ENCODE measurements at regions not wholly inside any gene's neighbourhood (a gene's known extent, or its start where the extent isn't known, plus 50 kb on each side); places are given as distances from the start of the nearest gene placed in this dataset.
"Not testable (repeated sequence)": the region's sequence is repeated elsewhere in the genome, so short reads cannot be mapped to it uniquely, and the experiment has no call there.

GRCh38 chr6:84635081-84635761 is 129.2 kb downstream of the TBX18 start:
- H3K36me3 Mint-ChIP-seq (ENCODE audit: insufficient read depth, unreplicated experiment): no peaks in the 10 kb centered on the region
- no peak overlapping the region for H3K4me3 Mint-ChIP-seq (ENCODE audit: unreplicated experiment)
- POLR2A ChIA-PET: no interaction called here
- no peaks in the 10 kb centered on the region for H3K36me3 ChIP-seq (ENCODE audit: control insufficient read depth, insufficient read depth, low read length)
- no peaks in the 10 kb centered on the region for H3K27me3 ChIP-seq (replicated peaks; ENCODE audit: control insufficient read depth, insufficient read depth, low read length)
- no peak for TF ChIP-seq CTCF (IDR thresholded peaks at IDR 0.05; ENCODE audit: insufficient read depth in 1 of 2, low read depth in 1 of 2, low read length in 1 of 2, severe bottlenecking in 1 of 2, unreplicated experiment in 1 of 2)
- H3K9me3 Mint-ChIP-seq (ENCODE audit: unreplicated experiment): peaks cover 13% of the 10 kb centered on the region
- H3K27ac Mint-ChIP-seq (ENCODE audit: unreplicated experiment): no peak overlapping the region
- H3K4me1 ChIP-seq: no peaks in the 10 kb centered on the region
- peaks cover 3% of the 10 kb centered on the region for H3K27me3 Mint-ChIP-seq (ENCODE audit: insufficient read depth, unreplicated experiment)
- H3K4me1 Mint-ChIP-seq (ENCODE audit: low read depth, unreplicated experiment): peaks cover 6% of the 10 kb centered on the region
- CTCF ChIA-PET: interaction anchor here (0.5 kb wide), 1 partner anchor 232 kb away, joined by 4 read pairs; no protein-coding TSS in a partner anchor
- BruUV-seq (replicated peaks): no TSS peak
- H3K9me3 ChIP-seq: no peaks in the 10 kb centered on the region
- DNase-seq: no peak
- no peak overlapping the region for H3K4me3 ChIP-seq (ENCODE audit: low read depth, low read length)
- intact Hi-C loops (cut with micrococcal nuclease; ENCODE audit: unreplicated experiment): no loop called here

GRCh38 chr6:84633771-84634170 is 130.6 kb downstream of the TBX18 start:
- H3K27me3 ChIP-seq (replicated peaks; ENCODE audit: control insufficient read depth, insufficient read depth, low read length): no peaks in the 10 kb centered on the region
- TF ChIP-seq CTCF (IDR thresholded peaks at IDR 0.05; ENCODE audit: insufficient read depth in 1 of 2, low read depth in 1 of 2, low read length in 1 of 2, severe bottlenecking in 1 of 2, unreplicated experiment in 1 of 2): no peak
- CTCF ChIA-PET: no interaction called here
- no peak for DNase-seq
- no peaks in the 10 kb centered on the region for H3K9me3 ChIP-seq
- POLR2A ChIA-PET: no interaction called here
- Mint-ChIP-seq H3K27ac (ENCODE audit: unreplicated experiment) (no peak overlapping the region), H3K36me3 (ENCODE audit: insufficient read depth, unreplicated experiment) (no peaks in the 10 kb centered on the region), H3K27me3 (ENCODE audit: insufficient read depth, unreplicated experiment) (peaks cover 3% of the 10 kb centered on the region), H3K4me3 (ENCODE audit: unreplicated experiment) (no peak overlapping the region), H3K9me3 (ENCODE audit: unreplicated experiment) (peaks cover 13% of the 10 kb centered on the region), H3K4me1 (ENCODE audit: low read depth, unreplicated experiment) (peaks cover 6% of the 10 kb centered on the region)
- intact Hi-C loops (cut with micrococcal nuclease; ENCODE audit: unreplicated experiment): no loop called here
- H3K4me1 ChIP-seq: no peaks in the 10 kb centered on the region
- no TSS peak for BruUV-seq (replicated peaks)
- no peaks in the 10 kb centered on the region for H3K36me3 ChIP-seq (ENCODE audit: control insufficient read depth, insufficient read depth, low read length)
- no peak overlapping the region for H3K4me3 ChIP-seq (ENCODE audit: low read depth, low read length)

- H3K4me3 ChIP-seq (ENCODE audit: low read depth, low read length); H3K36me3 Mint-ChIP-seq (ENCODE audit: insufficient read depth, unreplicated experiment); intact Hi-C loops (cut with micrococcal nuclease; ENCODE audit: unreplicated experiment); H3K36me3 ChIP-seq (ENCODE audit: control insufficient read depth, insufficient read depth, low read length); DNase-seq; H3K27ac Mint-ChIP-seq (ENCODE audit: unreplicated experiment); H3K27me3 ChIP-seq (replicated peaks; ENCODE audit: control insufficient read depth, insufficient read depth, low read length); H3K4me1 ChIP-seq; POLR2A ChIA-PET; BruUV-seq (replicated peaks); H3K27me3 Mint-ChIP-seq (ENCODE audit: insufficient read depth, unreplicated experiment); H3K4me1 Mint-ChIP-seq (ENCODE audit: low read depth, unreplicated experiment); H3K9me3 ChIP-seq; CTCF ChIA-PET: not testable (repeated sequence)
- Mint-ChIP-seq H3K9me3 (ENCODE audit: unreplicated experiment) (peaks cover 12% of the 10 kb centered on the region), H3K4me3 (ENCODE audit: unreplicated experiment) (peak overlapping the region; percentile 25)
Measured at GRCh38 chr6:84626527-84626926, 137.9 kb downstream of the TBX18 start.

GRCh38 chr6:84625506-84625905 is 138.9 kb downstream of the TBX18 start:
- no peak overlapping the region for H3K4me3 ChIP-seq (ENCODE audit: low read depth, low read length)
- no TSS peak for BruUV-seq (replicated peaks)
- no peaks in the 10 kb centered on the region for H3K4me1 ChIP-seq
- no peak for TF ChIP-seq CTCF (IDR thresholded peaks at IDR 0.05; ENCODE audit: insufficient read depth in 1 of 2, low read depth in 1 of 2, low read length in 1 of 2, severe bottlenecking in 1 of 2, unreplicated experiment in 1 of 2)
- no peaks in the 10 kb centered on the region for H3K9me3 ChIP-seq
- H3K27me3 ChIP-seq (replicated peaks; ENCODE audit: control insufficient read depth, insufficient read depth, low read length): no peaks in the 10 kb centered on the region
- intact Hi-C loops (cut with micrococcal nuclease; ENCODE audit: unreplicated experiment): no loop called here
- no peaks in the 10 kb centered on the region for H3K36me3 ChIP-seq (ENCODE audit: control insufficient read depth, insufficient read depth, low read length)
- Mint-ChIP-seq H3K27ac (ENCODE audit: unreplicated experiment) (no peak overlapping the region), H3K4me3 (ENCODE audit: unreplicated experiment) (no peak overlapping the region), H3K9me3 (ENCODE audit: unreplicated experiment) (peaks cover 15% of the 10 kb centered on the region), H3K27me3 (ENCODE audit: insufficient read depth, unreplicated experiment) (no peaks in the 10 kb centered on the region), H3K4me1 (ENCODE audit: low read depth, unreplicated experiment) (no peaks in the 10 kb centered on the region), H3K36me3 (ENCODE audit: insufficient read depth, unreplicated experiment) (no peaks in the 10 kb centered on the region)
- POLR2A ChIA-PET: no interaction called here
- CTCF ChIA-PET: no interaction called here
- no peak for DNase-seq

Data from Caco-2 (cell line).